22Rv1 (cell line): ENCODE measurements at regions not wholly inside any gene's neighbourhood (a gene's known extent, or its start where the extent isn't known, plus 50 kb on each side); places are given as distances from the start of the nearest gene placed in this dataset.

ENCODE experiments used
- ZFX ChIP-seq: fragments of 450-650 bp; IDR thresholded peaks from 2 replicates; pipeline ENCODE4 v1.6.1; 2017; ENCODE audit warnings: antibody characterized with exemption, borderline replicate concordance
- TF ChIP-seq, protein P1 (sequence below): fragments of 450-650 bp; IDR thresholded peaks from 2 replicates; pipeline ENCODE4 v1.5.1; 2017; ENCODE audit warnings: mild to moderate bottlenecking

DNA sequence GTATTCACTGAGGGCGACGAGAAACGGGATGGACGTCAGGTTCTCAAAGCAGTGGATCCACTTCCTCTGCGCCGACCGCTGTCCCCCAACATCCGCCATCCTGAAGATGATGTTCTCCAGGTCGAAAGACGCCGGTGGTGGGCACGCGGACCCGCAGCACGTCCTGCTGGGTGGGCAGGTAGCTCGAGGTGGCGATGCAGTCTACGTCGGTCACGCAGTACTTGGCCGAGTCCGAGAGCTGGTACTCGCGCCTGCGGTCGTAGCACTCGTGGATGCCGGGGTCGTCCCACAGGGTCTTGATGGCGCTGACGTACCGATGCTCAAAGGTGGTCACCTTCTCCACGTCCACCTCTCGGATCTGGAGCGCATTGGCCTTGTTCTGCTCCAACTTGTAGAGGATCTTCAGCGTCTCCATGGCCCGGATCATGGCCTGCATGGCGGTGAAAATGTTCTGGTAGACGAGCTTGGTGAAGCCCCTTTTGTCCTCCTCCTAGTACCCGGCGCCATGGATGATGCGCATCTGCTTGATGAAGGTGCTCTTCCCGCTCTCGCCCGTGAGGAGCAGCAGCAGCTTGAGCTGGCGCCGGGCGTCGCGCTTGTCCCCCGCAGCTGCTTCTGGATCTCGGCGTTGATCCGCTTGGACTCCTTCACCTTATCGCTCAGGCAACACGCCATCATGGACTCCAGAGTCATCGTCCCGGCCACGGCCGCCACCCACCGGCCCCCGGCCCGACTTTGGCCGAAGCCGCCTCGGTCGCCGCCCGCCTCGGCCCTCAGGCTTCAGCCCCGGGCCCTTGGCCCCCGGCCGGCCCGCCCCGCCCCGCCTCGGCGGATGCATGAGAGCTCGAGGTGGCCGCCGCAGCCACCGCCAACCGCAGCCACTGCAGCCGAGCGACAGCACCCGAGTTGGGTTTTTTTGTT lies 122.9 kb upstream of the KCTD7 start:
- TF ChIP-seq, protein P1, sequence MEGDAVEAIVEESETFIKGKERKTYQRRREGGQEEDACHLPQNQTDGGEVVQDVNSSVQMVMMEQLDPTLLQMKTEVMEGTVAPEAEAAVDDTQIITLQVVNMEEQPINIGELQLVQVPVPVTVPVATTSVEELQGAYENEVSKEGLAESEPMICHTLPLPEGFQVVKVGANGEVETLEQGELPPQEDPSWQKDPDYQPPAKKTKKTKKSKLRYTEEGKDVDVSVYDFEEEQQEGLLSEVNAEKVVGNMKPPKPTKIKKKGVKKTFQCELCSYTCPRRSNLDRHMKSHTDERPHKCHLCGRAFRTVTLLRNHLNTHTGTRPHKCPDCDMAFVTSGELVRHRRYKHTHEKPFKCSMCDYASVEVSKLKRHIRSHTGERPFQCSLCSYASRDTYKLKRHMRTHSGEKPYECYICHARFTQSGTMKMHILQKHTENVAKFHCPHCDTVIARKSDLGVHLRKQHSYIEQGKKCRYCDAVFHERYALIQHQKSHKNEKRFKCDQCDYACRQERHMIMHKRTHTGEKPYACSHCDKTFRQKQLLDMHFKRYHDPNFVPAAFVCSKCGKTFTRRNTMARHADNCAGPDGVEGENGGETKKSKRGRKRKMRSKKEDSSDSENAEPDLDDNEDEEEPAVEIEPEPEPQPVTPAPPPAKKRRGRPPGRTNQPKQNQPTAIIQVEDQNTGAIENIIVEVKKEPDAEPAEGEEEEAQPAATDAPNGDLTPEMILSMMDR, result peak; percentile 27; the same call in 1 of the 2 replicates
- TF ChIP-seq ZFX, result no peak
